ENCODE measurements at regions not wholly inside any gene's neighbourhood (a gene's known extent, or its start where the extent isn't known, plus 50 kb on each side); places are given as distances from the start of the nearest gene placed in this dataset.

GRCh38 chr5:99438619-99439018, 509.8 kb upstream of the CHD1 start:
- Histone ChIP-seq H3K4me1 (replicated peaks in 1 of 4; ENCODE audit: control insufficient read depth in 3 of 4, insufficient read depth in 4 of 4, low read length in 3 of 4) (no peaks in the 10 kb centered on the region), H2AFZ (ENCODE audit: low read length) (no peak overlapping the region), H3K4ac (replicated peaks; ENCODE audit: insufficient read length, low read depth, low read length) (no peak overlapping the region), H2BK5ac (ENCODE audit: low read depth, low read length) (no peak overlapping the region), H3K56ac (replicated peaks; ENCODE audit: insufficient read length, low read depth, low read length) (no peak overlapping the region), H3K23me2 (ENCODE audit: low read depth, low read length) (no peaks in the 10 kb centered on the region), H3K79me2 (ENCODE audit: control insufficient read depth in 1 of 2, insufficient read depth in 2 of 2, low read length in 2 of 2) (no peaks in the 10 kb centered on the region), H3K4me3 (ENCODE audit: extremely low read depth in 1 of 4, insufficient read depth in 2 of 4, low read depth in 3 of 4, low read length in 4 of 4) (no peak overlapping the region), H3K27ac (ENCODE audit: low read depth, low read length) (no peak overlapping the region), H2BK20ac (ENCODE audit: low read length) (no peak overlapping the region), H3K9me3 (ENCODE audit: insufficient read depth in 2 of 2, low read depth in 1 of 2, low read length in 1 of 2) (no peaks in the 10 kb centered on the region), H3K27me3 (replicated peaks in 1 of 4; ENCODE audit: control insufficient read depth in 3 of 4, extremely low read depth in 1 of 4, insufficient read depth in 3 of 4, low read length in 3 of 4) (no peaks in the 10 kb centered on the region), H3K4me2 (ENCODE audit: insufficient read depth in 1 of 2, low read depth in 2 of 2, low read length in 2 of 2) (no peak overlapping the region), H4K5ac (ENCODE audit: insufficient read length, low read depth, low read length) (no peak overlapping the region), H4K8ac (ENCODE audit: extremely low read depth, insufficient read depth, low read length) (no peak overlapping the region), H3K79me1 (ENCODE audit: low read depth, low read length) (no peaks in the 10 kb centered on the region), H2BK120ac (replicated peaks; ENCODE audit: low read depth, low read length) (no peak overlapping the region), H3K9ac (replicated peaks in 1 of 4; ENCODE audit: extremely low read depth in 1 of 4, low read depth in 3 of 4, low read length in 3 of 4) (no peak overlapping the region), H4K91ac (replicated peaks; ENCODE audit: insufficient read length, low read length) (no peak overlapping the region), H3K18ac (ENCODE audit: extremely low read depth, low read length) (no peak overlapping the region), H3K36me3 (ENCODE audit: control insufficient read depth in 2 of 4, insufficient read depth in 4 of 4, low read length in 3 of 4) (no peaks in the 10 kb centered on the region; a peak in 1 of 8 replicates), H2BK12ac (ENCODE audit: low read depth, low read length) (no peak overlapping the region), H3K14ac (ENCODE audit: insufficient read length) (no peak overlapping the region), H2AK5ac (ENCODE audit: low read depth, low read length) (no peak overlapping the region), H3K23ac (ENCODE audit: insufficient read length) (no peak overlapping the region), H4K20me1 (replicated peaks in 1 of 2; ENCODE audit: control insufficient read depth in 1 of 2, insufficient read depth in 2 of 2, low read length in 2 of 2) (no peaks in the 10 kb centered on the region), H2BK15ac (ENCODE audit: low read length) (no peak overlapping the region)
- POLR2A ChIA-PET (ENCODE audit: partially characterized antibody): no interaction called here
- CTCF ChIA-PET (ENCODE audit: partially characterized antibody): no interaction called here
- WGBS, 2 experiments (ENCODE audit: extremely low coverage in 1 of 2, insufficient coverage in 1 of 2, insufficient read length in 1 of 2, insufficient replicate concordance in 2 of 2, low coverage in 1 of 2, low lambda C conversion rate in 2 of 2, missing lambda C conversion rate in 1 of 2): 98% methylated on average over 7 of the region's 7 CpGs; no CpG with 5 or more reads in 1 of the 2 experiments
- DNase-seq (ENCODE audit: low read depth in 1 of 2, low spot score in 2 of 2): no peak
- FAIRE-seq: no peak
- TF ChIP-seq KDM1A (IDR thresholded peaks at IDR 0.05; ENCODE audit: borderline replicate concordance, low read length) (no peak), SRF (IDR thresholded peaks at IDR 0.05; ENCODE audit: low read depth, low read length) (no peak), RAD21 (IDR thresholded peaks at IDR 0.05 in 1 of 2, conservative IDR thresholded peaks at IDR 0.05 in 1 of 2; ENCODE audit: low read depth in 2 of 2, low read length in 2 of 2) (no peak), KDM4A (IDR thresholded peaks at IDR 0.05; ENCODE audit: low read depth, low read length, severe bottlenecking) (no peak), TAF7 (optimal IDR thresholded peaks at IDR 0.05; ENCODE audit: borderline replicate concordance, low read depth, low read length) (no peak), BACH1 (IDR thresholded peaks at IDR 0.05; ENCODE audit: low read length) (no peak), RNF2 (IDR thresholded peaks at IDR 0.05; ENCODE audit: borderline replicate concordance, low read depth, low read length, missing control alignments, poor library complexity, severe bottlenecking) (no peak), POU5F1 (IDR thresholded peaks at IDR 0.05; ENCODE audit: low read depth, low read length) (no peak), BCL11A (IDR thresholded peaks at IDR 0.05; ENCODE audit: low read depth in 2 of 2, low read length in 2 of 2) (no peak), ATF3 (IDR thresholded peaks at IDR 0.05; ENCODE audit: insufficient read depth, low read depth, low read length) (no peak), NANOG (IDR thresholded peaks at IDR 0.05; ENCODE audit: insufficient read depth, low read depth, low read length, poor library complexity, severe bottlenecking) (no peak), CBX8 (IDR thresholded peaks at IDR 0.05; ENCODE audit: borderline replicate concordance, low read depth, low read length) (no peak)

All from H1 (cell line).